NCI-H1436 (cell line): ENCODE measurements at regions not wholly inside any gene's neighbourhood (a gene's known extent, or its start where the extent isn't known, plus 50 kb on each side); places are given as distances from the start of the nearest gene placed in this dataset.

Experiments
- DNase-seq: peaks from one replicate; lab custom pipeline; 2025; lab: John Stamatoyannopoulos, UW

DNA sequence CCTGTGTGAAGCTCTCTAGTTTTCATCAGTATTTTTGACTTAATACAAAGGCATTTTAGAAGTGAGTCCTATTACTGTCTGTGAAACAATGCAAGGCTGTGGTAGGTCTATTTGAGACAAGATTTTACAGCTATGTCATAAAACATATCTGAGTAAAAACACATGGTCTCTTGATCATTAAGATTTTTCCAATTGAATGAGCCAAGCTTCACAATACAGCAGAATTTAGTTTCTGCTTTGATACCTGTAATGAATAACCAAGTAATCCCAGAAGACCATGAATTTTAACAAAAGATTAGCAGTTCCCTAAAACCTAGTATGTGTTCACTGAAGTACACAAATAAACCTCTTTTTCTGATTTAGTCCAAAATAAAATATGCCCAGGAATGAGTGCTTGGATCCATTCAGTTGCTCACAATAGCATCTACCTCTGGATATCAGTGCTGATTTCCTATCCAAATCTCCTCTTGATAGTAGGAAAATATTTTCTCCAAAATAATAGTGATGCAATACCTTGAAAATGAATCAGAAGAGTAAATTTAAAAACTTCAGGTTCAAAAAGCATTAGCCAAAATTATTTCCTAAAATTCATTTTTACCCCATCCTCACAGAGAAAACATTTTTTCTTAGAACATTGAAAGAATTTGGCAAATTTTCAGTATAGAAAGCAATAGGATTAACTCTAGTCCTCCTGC lies 533.5 kb upstream of the SGCG start:
- no peak for DNase-seq

- DNase-seq: no peak
Measured at GRCh38 chr13:22648320-22648801, 532.4 kb upstream of the SGCG start.

DNA sequence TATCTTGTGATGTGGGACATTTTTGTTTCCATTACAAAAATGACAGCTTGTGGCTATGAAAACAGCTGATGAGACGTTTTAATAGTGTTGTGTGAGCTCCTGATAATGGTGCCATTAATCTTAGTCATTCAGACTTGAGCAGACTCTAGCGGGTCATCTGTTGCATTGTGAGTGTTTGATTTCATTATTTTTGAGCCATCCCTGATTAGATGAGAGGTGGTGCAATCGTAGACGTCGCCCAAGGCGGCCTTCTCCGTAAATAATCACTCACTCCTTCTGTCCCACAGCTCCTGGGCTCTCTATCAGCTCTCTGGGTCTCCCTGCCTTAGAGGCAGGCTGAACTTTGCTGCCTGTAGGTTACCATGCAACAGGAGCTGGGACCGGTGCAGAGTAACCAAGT lies 528.0 kb upstream of the SGCG start:
- DNase-seq: no peak

DNA sequence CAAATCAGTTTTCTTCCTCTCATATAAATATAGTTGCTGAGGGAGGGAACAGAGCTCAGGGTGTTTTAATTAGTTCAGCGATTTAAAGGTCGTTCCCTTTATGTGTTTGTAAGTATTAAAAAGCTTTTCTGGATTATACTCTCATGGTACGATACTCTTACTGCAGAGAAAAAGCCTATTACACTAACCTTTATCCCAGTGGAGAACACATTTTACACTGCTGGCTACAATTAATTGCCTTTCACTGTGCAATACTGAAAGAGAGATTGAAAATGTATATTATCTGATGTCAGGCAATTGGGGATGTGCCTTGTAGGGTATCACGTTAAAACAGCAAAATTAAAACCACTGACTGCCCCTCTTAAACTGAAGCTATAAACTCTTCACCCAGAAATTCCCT lies 526.9 kb upstream of the SGCG start:
- no peak for DNase-seq

GRCh38 chr13:22655106-22655852 lies 525.5 kb upstream of the SGCG start:
- no peak for DNase-seq

GRCh38 chr13:22662771-22663170 lies 518.0 kb upstream of the SGCG start:
- DNase-seq: no peak

GRCh38 chr13:22665506-22665905 lies 515.3 kb upstream of the SGCG start:
- DNase-seq: no peak

DNA sequence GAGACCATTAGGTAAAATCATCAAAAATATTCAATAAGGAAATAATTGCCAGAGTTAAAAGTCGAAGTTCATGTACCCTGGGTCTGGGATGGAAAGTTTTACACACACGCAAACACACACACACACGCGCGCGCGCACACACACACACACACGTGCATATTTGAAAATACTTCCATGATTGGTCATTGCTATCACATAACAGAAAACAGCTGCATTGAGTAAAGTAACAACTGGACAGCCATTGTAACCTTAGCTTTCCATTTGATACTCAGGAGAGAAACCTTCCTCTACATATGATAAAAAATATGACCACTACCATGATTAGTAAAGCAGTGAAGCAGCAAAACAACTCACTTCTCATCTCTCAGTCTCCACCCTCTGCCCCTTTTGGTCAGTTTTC lies 490.0 kb upstream of the SGCG start:
- DNase-seq: no peak

GRCh38 chr13:22693691-22694090 lies 487.1 kb upstream of the SGCG start:
- no peak for DNase-seq

DNA sequence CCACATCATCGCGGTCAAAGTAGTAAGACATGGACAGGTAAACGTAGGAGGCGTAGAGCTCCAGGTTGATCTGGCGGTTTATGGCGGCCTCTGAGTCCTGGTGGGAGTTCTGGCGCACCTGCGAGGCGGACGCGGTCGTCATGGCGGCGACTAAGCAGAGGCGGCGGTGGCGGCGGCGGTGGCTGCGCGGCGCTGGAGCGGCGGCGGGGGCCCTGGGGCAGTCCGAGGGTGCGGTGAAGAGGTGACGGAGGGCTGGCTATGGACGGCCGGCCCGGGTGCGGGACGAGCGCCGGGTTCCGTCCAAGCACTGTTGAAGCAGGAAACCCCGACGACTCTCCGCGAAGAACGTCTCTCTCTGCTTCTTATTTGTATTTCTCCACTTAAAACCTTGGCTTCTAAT lies 484.3 kb upstream of the SGCG start:
- DNase-seq: no peak

DNA sequence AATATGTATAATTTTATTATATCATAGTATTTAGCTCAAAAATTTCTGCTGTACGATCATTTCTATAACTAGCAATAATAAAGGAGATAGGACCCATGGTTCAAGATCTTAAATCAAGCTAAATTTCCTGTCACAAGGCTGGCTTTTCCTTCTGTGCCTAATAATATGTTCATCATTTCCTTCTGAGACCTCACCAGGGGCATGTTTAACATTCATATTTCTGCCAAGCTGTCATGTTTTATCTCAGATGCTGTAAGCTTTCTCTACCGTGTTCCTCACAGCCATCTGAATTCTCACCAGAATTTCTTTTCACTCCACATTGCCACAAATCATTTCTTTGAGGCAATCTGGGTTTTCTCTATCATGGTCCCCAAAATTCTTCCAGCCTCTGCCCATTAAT lies 482.3 kb upstream of the SGCG start:
- DNase-seq: no peak

DNA sequence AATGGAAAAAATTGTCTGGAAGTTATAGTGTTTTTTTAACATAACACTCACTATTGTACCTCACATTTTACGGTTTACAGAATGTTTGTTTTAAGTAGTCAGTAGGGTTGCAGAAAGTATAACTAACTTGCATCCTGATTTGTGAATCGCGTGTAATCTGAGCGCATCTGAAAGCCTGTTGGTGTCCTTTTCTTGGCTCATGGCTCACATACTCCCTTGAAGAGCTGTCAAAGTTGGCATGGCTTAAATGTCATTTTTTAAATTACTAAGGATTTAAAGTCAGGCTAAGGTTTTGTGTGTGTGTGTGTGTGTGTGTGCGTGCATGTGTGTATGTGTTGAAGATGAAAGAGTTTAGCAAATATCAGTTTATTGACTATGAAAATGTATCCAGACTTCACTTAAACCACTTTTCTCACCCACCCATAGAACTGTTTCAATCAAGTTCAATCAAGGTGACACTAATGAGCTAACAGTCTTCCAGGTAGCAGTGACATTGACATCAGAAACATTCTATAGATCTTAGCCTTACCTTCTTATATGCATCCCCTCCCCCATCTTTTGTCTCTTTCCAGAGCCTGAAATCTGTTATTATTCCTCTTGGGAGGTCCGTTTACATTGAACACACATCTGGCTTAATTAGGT lies 480.4 kb upstream of the SGCG start:
- no peak for DNase-seq

DNA sequence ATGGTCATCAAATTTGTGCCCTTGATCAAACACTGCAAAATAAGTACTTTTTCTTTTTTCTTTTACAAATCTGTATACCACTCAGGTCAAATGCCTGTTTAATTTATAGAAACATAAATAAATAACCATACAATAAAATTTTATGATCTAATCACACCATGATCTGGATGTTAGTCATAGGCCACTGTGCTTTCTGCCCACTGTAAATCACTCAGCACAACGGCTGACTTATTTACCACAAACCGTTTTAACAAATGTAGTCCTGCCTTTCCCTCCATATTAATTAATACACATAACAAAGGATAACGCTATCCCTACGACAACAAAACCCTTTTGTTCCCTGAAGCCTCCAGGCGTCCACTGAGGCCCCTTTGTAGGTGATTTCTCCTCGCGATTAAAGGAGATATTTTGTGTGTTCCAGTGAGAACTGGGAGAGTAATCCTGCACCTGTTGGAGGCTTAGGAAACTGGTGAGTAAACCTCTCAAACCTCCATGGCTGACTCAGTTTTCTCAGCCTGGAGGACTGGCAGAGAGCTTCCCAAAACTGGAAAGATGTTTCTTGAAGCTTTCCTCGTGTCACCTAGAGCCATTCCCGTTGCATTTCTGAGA lies 477.1 kb upstream of the SGCG start:
- DNase-seq: no peak

DNA sequence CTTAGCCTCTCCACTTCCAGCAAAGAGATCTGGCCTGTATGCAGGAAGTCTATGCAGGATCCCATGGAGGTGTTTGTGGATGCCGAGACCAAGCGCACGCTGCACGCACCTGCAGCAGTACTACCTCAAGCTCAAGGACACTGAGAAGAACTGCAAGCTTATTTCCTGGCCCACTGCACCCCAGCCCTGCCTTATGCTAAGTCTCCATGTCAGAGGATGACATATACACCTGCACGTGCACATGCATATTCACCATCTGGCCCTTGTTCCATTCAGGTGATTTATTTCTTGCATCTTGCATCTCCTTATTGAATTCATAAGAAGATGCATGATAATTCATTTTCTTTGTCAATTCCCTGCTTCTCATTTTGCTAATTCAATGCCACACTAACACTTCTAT lies 472.8 kb upstream of the SGCG start:
- no peak for DNase-seq

- DNase-seq: no peak
Measured at GRCh38 chr13:22717036-22717435, 463.7 kb upstream of the SGCG start.

DNA sequence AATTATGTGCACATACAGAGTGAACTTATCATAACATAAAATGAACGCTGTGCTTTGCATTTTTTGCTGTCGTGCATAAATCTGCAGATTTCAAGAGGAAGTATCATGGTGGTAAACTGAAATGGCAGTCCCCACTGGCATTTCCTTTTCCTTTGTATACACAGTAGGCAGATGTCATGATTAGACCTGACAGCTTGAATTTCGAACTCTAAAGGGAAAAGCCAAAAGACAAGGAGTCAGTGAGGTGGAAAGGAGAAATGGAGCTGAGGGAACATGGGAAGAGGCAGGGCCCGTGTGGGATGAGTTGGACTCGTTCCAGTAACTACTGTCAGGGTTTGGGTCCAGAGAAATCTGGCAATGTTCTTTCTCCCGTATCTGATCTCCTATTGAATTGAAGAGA lies 454.1 kb upstream of the SGCG start:
- DNase-seq: no peak

DNA sequence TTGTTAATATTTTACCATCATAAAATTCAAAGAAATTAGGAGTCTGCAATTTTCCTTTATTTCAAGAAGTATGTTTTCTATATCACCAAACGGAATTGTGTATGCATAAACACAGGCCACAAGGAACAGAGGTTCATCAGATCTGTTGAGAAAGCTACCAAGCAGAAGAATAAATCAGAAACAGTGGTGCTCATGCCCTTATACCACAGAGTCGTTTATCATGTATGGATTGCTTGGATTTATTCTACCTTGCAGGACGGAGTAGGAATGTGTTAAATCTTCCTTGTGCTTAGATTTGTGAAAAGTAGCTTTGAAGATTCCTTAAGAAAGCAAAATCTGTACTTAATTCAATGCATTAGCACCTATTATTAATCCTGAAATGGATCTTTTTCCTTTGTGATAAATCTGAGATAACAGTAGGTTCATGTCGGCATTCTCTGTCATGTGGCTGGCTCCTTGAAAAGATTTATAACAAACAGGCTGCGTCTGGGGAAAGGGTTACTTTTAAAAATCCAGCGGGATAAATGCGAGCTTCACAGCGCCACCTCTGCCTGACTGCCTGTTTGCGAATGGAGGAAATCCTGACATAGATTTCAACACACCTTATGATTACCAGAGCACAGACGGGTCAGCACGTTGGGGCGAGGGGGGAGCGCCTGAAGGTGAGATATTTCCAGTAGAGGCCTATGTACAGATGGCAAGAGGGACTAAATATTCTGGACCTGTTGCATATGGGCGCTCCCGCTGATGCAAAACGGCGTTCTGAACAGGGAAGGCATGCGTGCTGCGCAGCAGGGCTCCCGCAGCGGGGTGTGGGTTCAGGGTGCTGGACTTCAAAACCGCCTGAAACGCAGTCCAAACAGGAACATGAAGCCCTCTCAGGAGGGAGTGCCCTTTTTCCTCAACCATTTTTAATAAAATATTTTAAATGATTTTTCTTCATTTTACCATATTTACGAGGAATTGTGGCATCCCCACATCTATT lies 445.5 kb upstream of the SGCG start:
- no peak for DNase-seq

DNA sequence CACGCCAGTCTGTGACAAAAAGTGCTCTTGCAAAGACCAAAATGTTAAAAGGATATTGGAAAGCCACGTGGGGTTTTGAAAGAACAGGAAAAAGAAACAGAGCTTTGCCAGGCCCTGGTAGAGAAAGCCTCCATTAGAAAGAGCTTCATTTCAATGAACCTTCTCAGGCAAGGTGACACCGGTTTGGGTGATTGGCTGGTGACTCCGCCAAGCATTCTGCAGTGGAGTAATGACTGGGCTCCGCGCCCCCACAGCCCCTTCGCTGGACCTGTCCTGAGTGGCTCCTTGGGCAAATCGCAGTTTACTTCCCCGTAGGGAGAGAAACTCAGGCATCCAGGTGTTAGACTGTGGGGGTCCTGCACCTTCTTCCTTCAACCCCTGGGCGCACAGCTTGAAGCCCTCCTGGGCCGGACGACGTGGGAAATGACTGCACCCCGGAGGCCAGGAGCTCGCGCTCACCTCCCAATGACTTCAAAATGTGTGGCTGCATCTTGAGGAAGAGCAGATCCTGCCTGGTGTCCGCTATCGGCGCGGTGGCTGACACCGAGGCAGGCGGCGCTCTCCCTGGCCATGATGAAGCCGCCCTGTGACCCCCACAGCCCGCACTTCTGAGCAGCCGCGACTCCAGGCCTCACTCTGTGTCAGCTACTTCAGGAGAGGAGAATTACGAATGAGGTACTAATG lies 444.6 kb upstream of the SGCG start:
- no peak for DNase-seq

- no peak for DNase-seq
Measured at GRCh38 chr13:22736768-22737092, 444.0 kb upstream of the SGCG start.

DNA sequence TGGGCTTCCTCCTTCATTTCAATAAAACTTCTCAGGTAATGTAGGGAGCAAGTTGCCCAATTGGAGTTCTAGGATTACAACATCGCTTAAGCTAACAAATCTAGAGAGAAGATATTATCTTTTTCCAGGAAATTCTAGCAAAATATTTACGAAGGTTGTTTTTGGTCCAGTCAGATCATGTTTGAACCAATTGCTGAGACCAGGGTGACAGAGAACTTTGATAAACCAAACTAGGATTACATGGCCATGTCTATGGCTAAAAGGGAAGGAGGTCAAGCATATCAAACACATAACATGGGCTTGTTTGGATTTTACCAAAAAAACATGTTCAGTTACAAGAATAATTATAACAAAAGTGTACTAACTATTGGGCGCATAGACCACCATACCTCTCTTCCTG lies 442.4 kb upstream of the SGCG start:
- DNase-seq: no peak

- DNase-seq: no peak
Measured at GRCh38 chr13:22740264-22740663, 440.5 kb upstream of the SGCG start.
